Neural cell (in vitro differentiated cells): ENCODE measurements at regions not wholly inside any gene's neighbourhood (a gene's known extent, or its start where the extent isn't known, plus 50 kb on each side); places are given as distances from the start of the nearest gene placed in this dataset.

Experiments used
- H2AFZ ChIP-seq: fragments of 200-600, 300-800 bp; sonication (generic), shearing (Covaris generic); 2 replicates; pipeline ENCODE4 v1.6.0; 2014; ENCODE audit warnings: low read depth, mild to moderate bottlenecking, antibody characterized with exemption, low read length, moderate library complexity
- H3F3A ChIP-seq: fragments of 200-600 bp; shearing (Covaris generic); 2 replicates; pipeline ENCODE4 v1.6.1; 2016; ENCODE audit warnings: mild to moderate bottlenecking, moderate library complexity, mixed read lengths, antibody characterized with exemption, low read length; ENCODE audit not compliant: insufficient read depth, poor library complexity, severe bottlenecking
- H3K27ac ChIP-seq: fragments of 200-600, 300-800 bp; sonication (generic), shearing (Covaris generic); 2 replicates; pipeline ENCODE4 v1.5.1; 2014; ENCODE audit warnings: mild to moderate bottlenecking, low read length, moderate library complexity
- H3K27me3 ChIP-seq: fragments of 300-800, 200-600 bp; sonication (generic), shearing (Covaris generic); 2 replicates; pipeline ENCODE4 v1.6.0; 2014; ENCODE audit warnings: mild to moderate bottlenecking, low read depth, low read length, moderate library complexity; ENCODE audit not compliant: insufficient read depth
- H3K36me3 ChIP-seq: fragments of 300-800, 200-600 bp; sonication (generic), shearing (Covaris generic); 2 replicates; pipeline ENCODE4 v1.5.1; 2014; ENCODE audit warnings: mild to moderate bottlenecking, antibody characterized with exemption, low read length, moderate library complexity; ENCODE audit not compliant: insufficient read depth
- H3K4me2 ChIP-seq: fragments of 300-800, 200-600 bp; sonication (generic), shearing (Covaris generic); 2 replicates; pipeline ENCODE4 v1.6.0; 2014; ENCODE audit warnings: mild to moderate bottlenecking, low read length
- H3K4me3 ChIP-seq: fragments of 300-800, 200-600 bp; sonication (generic), shearing (Covaris generic); 2 replicates; pipeline ENCODE4 v1.5.1; 2014; ENCODE audit warnings: mild to moderate bottlenecking, low read length, moderate library complexity
- H3K79me2 ChIP-seq: fragments of 200-600 bp; shearing (Covaris generic); replicated peaks from 2 replicates; pipeline ENCODE4 v1.6.0; 2014; ENCODE audit warnings: mild to moderate bottlenecking, low read length, moderate library complexity; ENCODE audit not compliant: insufficient read depth
- H3K9ac ChIP-seq: fragments of 300-800, 200-600 bp; sonication (generic), shearing (Covaris generic); 2 replicates; pipeline ENCODE4 v1.6.1; 2016; ENCODE audit warnings: mild to moderate bottlenecking, low read length, mixed read lengths
- H3K9me2 ChIP-seq: fragments of 200-600 bp; shearing (Covaris generic); 2 replicates; pipeline ENCODE4 v1.6.1; 2016; ENCODE audit warnings: mild to moderate bottlenecking, low read length, mixed read lengths; ENCODE audit not compliant: insufficient read depth
- H3K9me3 ChIP-seq: fragments of 200-600, 300-800 bp; sonication (generic), shearing (Covaris generic); 2 replicates; pipeline ENCODE4 v1.6.1; 2016; ENCODE audit warnings: mild to moderate bottlenecking, mixed run types, low read length, moderate library complexity, mixed read lengths
- H4K20me1 ChIP-seq: fragments of 200-600 bp; shearing (Covaris generic); 2 replicates; pipeline ENCODE4 v1.6.1; 2016; ENCODE audit warnings: mild to moderate bottlenecking, mixed run types; ENCODE audit not compliant: insufficient read depth
- CTCF ChIP-seq: fragments of 450-650 bp; IDR thresholded peaks from 2 replicates; pipeline ENCODE4 v1.5.1; 2014; ENCODE audit warnings: antibody characterized with exemption, mild to moderate bottlenecking, moderate library complexity; ENCODE audit not compliant: poor library complexity, severe bottlenecking
- EP300 ChIP-seq: fragments of 450-650 bp; conservative IDR thresholded peaks from 2 replicates; pipeline ENCODE4 v1.6.1; 2014; ENCODE audit warnings: antibody characterized with exemption, mild to moderate bottlenecking, moderate library complexity; ENCODE audit not compliant: poor library complexity, severe bottlenecking
- EZH2 ChIP-seq: fragments of 200-600, 300-800 bp; shearing (Covaris generic), sonication (generic); IDR thresholded peaks from 2 replicates; pipeline ENCODE4 v1.6.1; 2014; ENCODE audit warnings: antibody characterized with exemption, low read length, borderline replicate concordance, mild to moderate bottlenecking; ENCODE audit not compliant: insufficient read depth, poor library complexity, severe bottlenecking
- MXI1 ChIP-seq: fragments of 450-650 bp; conservative IDR thresholded peaks from 2 replicates; pipeline ENCODE4 v1.6.1; 2014; ENCODE audit warnings: antibody characterized with exemption, mild to moderate bottlenecking; ENCODE audit not compliant: poor library complexity, severe bottlenecking
- POLR2AphosphoS5 ChIP-seq: IDR thresholded peaks from 2 replicates; pipeline ENCODE4 v1.6.1; 2012
- RAD21 ChIP-seq: fragments of 450-650 bp; conservative IDR thresholded peaks from 2 replicates; pipeline ENCODE4 v1.6.1; 2014; ENCODE audit warnings: antibody characterized with exemption, mild to moderate bottlenecking, moderate library complexity
- REST ChIP-seq: IDR thresholded peaks from 2 replicates; pipeline ENCODE4 v1.6.1; 2012; ENCODE audit warnings: borderline replicate concordance
- SMC3 ChIP-seq: fragments of 450-650 bp; conservative IDR thresholded peaks from 2 replicates; pipeline ENCODE4 v1.6.1; 2014; ENCODE audit warnings: antibody characterized with exemption, mild to moderate bottlenecking, moderate library complexity; ENCODE audit not compliant: poor library complexity
- TAF1 ChIP-seq: IDR thresholded peaks from 2 replicates; pipeline ENCODE4 v1.6.1; 2012; ENCODE audit warnings: low read depth

- Histone ChIP-seq H3K9me3 (no peaks in the 10 kb centered on the region), H3K27ac (peak overlapping the region; percentile 81), H4K20me1 (no peaks in the 10 kb centered on the region), H3K9me2 (no peaks in the 10 kb centered on the region), H3F3A (no peaks in the 10 kb centered on the region), H3K9ac (no peak overlapping the region), H3K27me3 (no peaks in the 10 kb centered on the region), H3K4me2 (peak overlapping the region; percentile 46), H3K4me3 (no peak overlapping the region), H3K79me2 (no peaks in the 10 kb centered on the region), H2AFZ (no peak overlapping the region), H3K36me3 (no peaks in the 10 kb centered on the region)
- TF ChIP-seq CTCF (no peak), EP300 (no peak), REST (no peak), EZH2 (no peak), TAF1 (no peak), MXI1 (no peak), POLR2AphosphoS5 (no peak), SMC3 (no peak), RAD21 (no peak)
These were observed 282.3 kb upstream of the MEX3C start for GRCh38 chr18:51479736-51480135.

DNA sequence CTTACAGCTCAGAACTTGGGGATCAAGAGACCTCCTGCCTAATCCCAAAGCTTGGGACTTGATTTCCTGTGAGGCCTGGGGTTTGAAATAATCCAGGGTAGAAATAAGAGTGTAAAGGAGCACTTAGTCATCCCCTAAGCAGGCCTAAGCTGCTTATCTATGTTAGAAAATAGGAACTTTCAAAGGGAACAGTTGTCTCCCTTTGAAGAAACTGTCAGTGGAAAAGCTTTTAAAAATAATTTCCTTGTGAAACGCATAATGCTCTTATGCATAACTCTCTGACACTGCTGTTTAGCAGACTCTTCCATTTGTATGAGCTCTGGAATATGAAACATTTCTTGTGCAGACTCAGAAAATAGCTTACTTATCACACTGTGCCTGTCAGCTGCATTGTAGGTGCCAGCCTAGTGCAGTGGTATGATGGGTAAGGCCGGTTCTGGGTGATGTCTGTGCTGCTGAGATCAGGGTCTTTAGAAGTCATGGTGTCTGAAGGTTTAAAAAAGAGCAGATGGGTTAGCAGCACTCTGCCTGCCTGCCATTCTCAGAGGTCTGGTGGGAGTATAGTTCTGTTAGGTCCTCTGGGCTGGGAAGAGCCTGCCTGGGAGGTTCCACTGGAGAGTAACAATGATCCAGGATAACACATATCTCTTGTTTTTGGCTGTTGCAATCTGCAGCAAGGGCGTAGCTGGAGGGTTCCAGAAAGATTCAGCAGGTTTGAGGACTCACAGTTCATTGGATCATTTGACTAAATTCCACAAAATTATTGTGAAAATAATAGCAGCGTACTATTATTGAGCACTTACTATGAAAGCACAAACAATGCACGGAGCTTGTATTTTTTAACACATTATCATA is 283.2 kb upstream of the MEX3C start:
- Histone ChIP-seq H3K9me2 (no peaks in the 10 kb centered on the region), H3K4me2 (no peak overlapping the region)

More for the DNA sequence above, 283.2 kb upstream of the MEX3C start:
- H3K27me3 ChIP-seq, result no peaks in the 10 kb centered on the region
- H3K9ac ChIP-seq, result peak overlapping the region; percentile 36
- H3K27ac ChIP-seq, result peak overlapping the region; percentile 81
- no peaks in the 10 kb centered on the region for H3F3A ChIP-seq
- TF ChIP-seq RAD21 (peak; percentile 30), MXI1 (no peak), SMC3 (no peak), REST (peak; percentile 59), TAF1 (no peak), CTCF (no peak), EZH2 (no peak), EP300 (peak; percentile 79), POLR2AphosphoS5 (peak; percentile 60)
- no peaks in the 10 kb centered on the region for H4K20me1 ChIP-seq
- no peaks in the 10 kb centered on the region for H3K36me3 ChIP-seq
- H3K9me3 ChIP-seq, result no peaks in the 10 kb centered on the region
- peak overlapping the region; percentile 17 for H3K4me3 ChIP-seq
- no peak overlapping the region for H2AFZ ChIP-seq
- H3K79me2 ChIP-seq, result no peaks in the 10 kb centered on the region
